ENCODE measurements at regions not wholly inside any gene's neighbourhood (a gene's known extent, or its start where the extent isn't known, plus 50 kb on each side); places are given as distances from the start of the nearest gene placed in this dataset.

DNA sequence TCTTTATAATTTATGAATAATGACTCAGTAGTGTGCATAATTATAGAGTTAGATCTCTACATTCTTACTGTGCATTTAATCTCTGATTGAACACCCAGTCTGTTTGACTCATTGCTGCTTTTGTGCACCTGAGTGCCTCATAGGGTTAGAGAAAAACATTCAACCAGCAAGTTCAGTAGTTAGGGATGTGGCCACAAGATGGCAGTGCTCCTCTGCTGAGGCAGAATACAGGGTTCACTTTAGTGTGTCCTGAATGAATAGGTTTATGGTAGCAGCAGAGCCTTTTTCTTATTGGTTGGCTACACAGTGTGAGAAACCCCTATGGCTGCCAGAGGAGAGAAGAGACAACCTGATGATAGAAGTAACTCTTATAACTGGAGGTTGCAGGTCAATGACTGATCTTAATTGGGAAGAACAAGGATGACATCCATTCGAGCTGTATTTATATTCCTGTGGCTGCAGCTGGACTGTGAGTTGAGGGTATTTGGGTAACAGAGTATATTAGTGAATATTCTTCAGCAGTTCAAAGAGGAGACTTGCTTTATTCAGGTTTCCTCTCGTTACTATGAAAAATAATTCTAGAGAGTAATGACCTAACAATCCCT is 194.9 kb upstream of the OR4E1 start:
- TF ChIP-seq, protein P1, sequence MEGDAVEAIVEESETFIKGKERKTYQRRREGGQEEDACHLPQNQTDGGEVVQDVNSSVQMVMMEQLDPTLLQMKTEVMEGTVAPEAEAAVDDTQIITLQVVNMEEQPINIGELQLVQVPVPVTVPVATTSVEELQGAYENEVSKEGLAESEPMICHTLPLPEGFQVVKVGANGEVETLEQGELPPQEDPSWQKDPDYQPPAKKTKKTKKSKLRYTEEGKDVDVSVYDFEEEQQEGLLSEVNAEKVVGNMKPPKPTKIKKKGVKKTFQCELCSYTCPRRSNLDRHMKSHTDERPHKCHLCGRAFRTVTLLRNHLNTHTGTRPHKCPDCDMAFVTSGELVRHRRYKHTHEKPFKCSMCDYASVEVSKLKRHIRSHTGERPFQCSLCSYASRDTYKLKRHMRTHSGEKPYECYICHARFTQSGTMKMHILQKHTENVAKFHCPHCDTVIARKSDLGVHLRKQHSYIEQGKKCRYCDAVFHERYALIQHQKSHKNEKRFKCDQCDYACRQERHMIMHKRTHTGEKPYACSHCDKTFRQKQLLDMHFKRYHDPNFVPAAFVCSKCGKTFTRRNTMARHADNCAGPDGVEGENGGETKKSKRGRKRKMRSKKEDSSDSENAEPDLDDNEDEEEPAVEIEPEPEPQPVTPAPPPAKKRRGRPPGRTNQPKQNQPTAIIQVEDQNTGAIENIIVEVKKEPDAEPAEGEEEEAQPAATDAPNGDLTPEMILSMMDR (IDR thresholded peaks at IDR 0.05) = peak; percentile 12
- no peak for DNase-seq (ENCODE audit: low spot score)
- Histone ChIP-seq H3K27ac (no peak overlapping the region), H3K4me3 (no peak overlapping the region)

DNA sequence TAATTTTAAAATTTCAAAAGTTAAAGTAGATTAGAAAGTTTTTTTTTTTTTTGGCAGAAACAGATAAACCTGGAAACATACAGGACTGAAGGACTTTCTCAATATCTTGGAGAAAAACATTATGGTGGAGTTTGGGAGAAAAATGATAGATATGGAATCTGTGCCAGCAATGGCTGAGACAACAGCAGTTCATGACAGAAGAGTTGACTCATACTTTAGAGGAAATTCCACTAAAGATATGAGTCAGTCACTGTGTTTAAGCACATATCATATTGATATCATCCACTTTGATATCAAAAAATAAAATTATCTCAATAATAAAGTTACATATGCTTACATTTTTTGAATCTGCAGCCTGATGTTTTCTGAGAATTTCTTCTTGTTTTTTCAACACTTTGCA is 193.9 kb upstream of the OR4E1 start:
- no peak for DNase-seq (ENCODE audit: low spot score)
- Histone ChIP-seq H3K27ac (no peak overlapping the region), H3K4me3 (no peak overlapping the region)
- TF ChIP-seq, protein P1 (IDR thresholded peaks at IDR 0.05) = no peak

DNA sequence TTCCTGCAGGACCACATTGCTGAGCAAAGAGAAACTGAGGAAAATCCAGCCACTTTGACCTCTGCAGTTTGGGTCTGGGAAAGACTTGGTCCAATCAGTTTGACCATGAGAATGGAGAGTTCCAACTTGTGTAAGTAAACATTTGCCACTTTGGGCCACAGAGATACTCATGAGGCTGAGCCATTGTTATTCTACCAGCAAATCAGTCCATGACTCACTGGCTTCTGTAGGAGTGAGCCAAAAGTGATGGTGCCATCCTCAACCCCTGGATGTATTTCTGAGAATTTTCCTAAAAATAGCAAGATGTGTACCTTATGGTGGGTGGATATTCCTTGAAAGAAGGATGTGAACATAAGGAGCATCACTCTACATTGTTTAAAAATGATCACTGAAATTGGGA is 192.9 kb upstream of the OR4E1 start:
- DNase-seq (ENCODE audit: low spot score) = no peak
- no peak overlapping the region for H3K27ac ChIP-seq
- H3K4me3 ChIP-seq = no peak overlapping the region
- TF ChIP-seq, protein P1 (IDR thresholded peaks at IDR 0.05) = no peak

DNA sequence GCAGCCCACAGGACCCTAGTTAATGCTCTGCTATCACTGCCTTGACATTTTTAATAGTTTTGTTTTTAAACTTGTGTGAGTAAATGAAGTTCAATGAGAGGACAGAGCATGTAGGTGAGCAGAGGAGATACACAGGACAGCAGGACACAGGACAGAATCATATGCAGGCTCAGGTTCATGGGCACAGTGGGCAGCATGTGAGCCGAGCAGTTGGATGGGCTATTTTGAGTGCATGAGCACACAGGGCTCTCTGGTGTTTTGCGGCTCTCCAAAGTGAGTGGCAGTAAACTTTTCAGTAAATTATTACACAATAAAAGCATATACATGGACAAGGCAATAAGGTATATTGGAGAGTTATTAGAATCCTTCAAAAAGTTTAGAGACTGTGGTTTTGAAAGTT is 189.7 kb upstream of the OR4E1 start:
- H3K4me3 ChIP-seq = no peak overlapping the region
- no peak for DNase-seq (ENCODE audit: low spot score)
- H3K27ac ChIP-seq = no peak overlapping the region
- TF ChIP-seq, protein P1 (IDR thresholded peaks at IDR 0.05) = no peak

DNA sequence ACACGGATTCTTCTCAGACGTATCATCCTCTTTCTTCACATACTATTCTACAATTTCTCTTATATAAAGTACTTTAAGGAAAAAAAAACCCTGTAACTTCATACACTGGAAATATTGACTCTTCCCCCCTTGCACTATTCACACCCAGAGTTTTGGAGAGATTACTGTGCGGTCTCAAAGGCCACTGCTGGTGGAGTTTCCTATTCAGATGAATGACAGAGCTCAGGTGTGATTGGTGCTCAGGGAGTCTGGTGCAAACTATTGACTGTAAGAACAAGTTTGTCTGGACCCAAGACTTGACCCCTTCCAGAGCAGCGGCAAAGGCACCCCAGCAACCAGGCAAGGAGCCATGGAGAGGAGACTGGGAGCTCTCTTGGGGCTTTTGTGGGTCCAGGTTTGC is 187.5 kb upstream of the OR4E1 start:
- TF ChIP-seq, protein P1 (IDR thresholded peaks at IDR 0.05) = no peak
- H3K27ac ChIP-seq = no peak overlapping the region
- H3K4me3 ChIP-seq = no peak overlapping the region
- DNase-seq (ENCODE audit: low spot score) = no peak

DNA sequence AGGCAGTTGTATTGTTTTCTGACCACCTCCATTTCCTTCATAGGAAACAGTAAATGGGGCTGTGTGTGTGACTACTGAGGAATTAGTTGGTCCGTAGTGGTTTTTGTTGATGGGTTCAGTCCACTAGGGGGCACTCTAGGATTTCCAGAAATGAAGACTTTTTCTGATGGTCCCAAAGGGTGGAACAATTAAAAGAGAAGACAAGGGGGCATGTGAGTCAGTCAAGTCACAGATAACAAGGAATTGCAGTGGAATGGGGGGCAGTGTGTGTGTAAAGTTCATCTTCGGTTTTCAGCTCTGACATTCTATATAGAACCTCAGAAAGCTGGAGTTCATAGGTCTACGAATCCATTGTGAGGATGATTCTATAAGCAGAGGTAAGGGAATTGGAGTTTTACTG is 186.6 kb upstream of the OR4E1 start:
- H3K27ac ChIP-seq = no peak overlapping the region
- H3K4me3 ChIP-seq = no peak overlapping the region
- TF ChIP-seq, protein P1 (IDR thresholded peaks at IDR 0.05) = no peak
- no peak for DNase-seq (ENCODE audit: low spot score)

DNA sequence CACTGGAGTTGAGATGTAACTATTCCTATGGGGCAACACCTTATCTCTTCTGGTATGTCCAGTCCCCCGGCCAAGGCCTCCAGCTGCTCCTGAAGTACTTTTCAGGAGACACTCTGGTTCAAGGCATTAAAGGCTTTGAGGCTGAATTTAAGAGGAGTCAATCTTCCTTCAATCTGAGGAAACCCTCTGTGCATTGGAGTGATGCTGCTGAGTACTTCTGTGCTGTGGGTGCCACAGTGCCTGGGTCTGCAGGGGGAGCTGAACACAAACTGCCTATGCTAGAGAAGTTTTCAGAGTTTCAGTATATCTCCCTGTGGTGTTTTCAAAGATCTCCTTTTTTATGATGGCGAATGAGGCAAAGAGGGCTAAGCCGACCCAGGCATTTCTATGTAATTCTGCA is 179.2 kb upstream of the OR4E1 start:
- Histone ChIP-seq H3K4me3 (no peak overlapping the region), H3K27ac (no peak overlapping the region)
- no peak for DNase-seq (ENCODE audit: low spot score)
- TF ChIP-seq, protein P1 (IDR thresholded peaks at IDR 0.05) = no peak
